Fibroblast of lung (primary cell): ENCODE measurements at regions not wholly inside any gene's neighbourhood (a gene's known extent, or its start where the extent isn't known, plus 50 kb on each side); places are given as distances from the start of the nearest gene placed in this dataset.

Experiments used
- CTCF ChIP-seq, 2 donors: IDR thresholded peaks in 1 of 2; conservative IDR thresholded peaks in 1 of 2; 1 replicate in 1 of 2; 2 replicates in 1 of 2; pipeline ENCODE4 v1.5.1; 2011 to 2012; ENCODE audit warnings: low read length in 2 of 2, control low read depth in 1 of 2, inconsistent platforms in 1 of 2, low read depth in 1 of 2, mild to moderate bottlenecking in 1 of 2
- EZH2 ChIP-seq: IDR thresholded peaks from 2 replicates; pipeline ENCODE4 v1.5.1; 2012; ENCODE audit warnings: low read length, control low read depth, mild to moderate bottlenecking; ENCODE audit errors: missing control alignments

DNA sequence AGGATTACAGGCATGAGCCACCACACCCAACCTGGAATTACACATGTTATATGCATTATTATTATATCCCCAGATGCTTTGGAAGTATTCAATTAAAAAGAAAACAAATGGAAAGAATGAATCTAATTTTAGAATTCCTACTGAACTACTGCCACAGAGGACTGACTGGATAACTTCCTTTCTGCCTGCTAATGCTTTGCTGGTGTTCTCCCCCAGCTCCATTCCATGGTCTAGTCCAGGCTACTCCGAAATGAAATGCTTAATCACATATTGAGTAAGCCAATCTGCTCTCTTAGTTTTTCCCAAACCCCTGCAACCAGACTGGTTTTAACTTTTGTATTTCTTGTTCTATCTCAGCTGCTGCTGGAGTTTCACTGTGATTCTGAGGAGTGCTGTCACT is 519.1 kb downstream of the SOX11 start:
- TF ChIP-seq CTCF (conservative IDR thresholded peaks at IDR 0.05 in 1 of 2, IDR thresholded peaks at IDR 0.05 in 1 of 2; ENCODE audit: low read depth in 1 of 2, low read length in 2 of 2) (no peak), EZH2 (no peak)
